ENCODE measurements at regions not wholly inside any gene's neighbourhood (a gene's known extent, or its start where the extent isn't known, plus 50 kb on each side); places are given as distances from the start of the nearest gene placed in this dataset.

- no peaks in the 10 kb centered on the region for H3K79me2 ChIP-seq (ENCODE audit: low read length)
- no peak overlapping the region for H3K4me2 ChIP-seq (ENCODE audit: low read depth, low read length, poor library complexity, severe bottlenecking)
- no peaks in the 10 kb centered on the region for H3K36me3 ChIP-seq (ENCODE audit: insufficient read depth, low read length)
- no peak for DNase-seq
- H3K4me1 ChIP-seq (ENCODE audit: low read length): no peaks in the 10 kb centered on the region
- no peak overlapping the region for H2AFZ ChIP-seq (ENCODE audit: low read length)
- H3K27me3 ChIP-seq (ENCODE audit: low read length): no peaks in the 10 kb centered on the region
- H3K9me2 ChIP-seq (replicated peaks; ENCODE audit: insufficient read depth, low read length): no peaks in the 10 kb centered on the region
- H3K4me3 ChIP-seq (ENCODE audit: low read length): no peak overlapping the region
- no peak overlapping the region for H3K27ac ChIP-seq (ENCODE audit: low read length)
- no peaks in the 10 kb centered on the region for H4K20me1 ChIP-seq (ENCODE audit: insufficient read depth, low read depth, low read length)
- H3K9ac ChIP-seq (ENCODE audit: low read length): no peak overlapping the region
- H3K9me3 ChIP-seq (ENCODE audit: low read length): peaks cover 23% of the 10 kb centered on the region
Measured at GRCh38 chr5:12901696-12902095, 997.5 kb upstream of the CTNND2 start.

GRCh38 chr5:12896086-12896485 is 991.8 kb upstream of the CTNND2 start:
- DNase-seq: no peak
- Histone ChIP-seq H2AFZ (ENCODE audit: low read length) (no peak overlapping the region), H3K9ac (ENCODE audit: low read length) (no peak overlapping the region), H3K27me3 (ENCODE audit: low read length) (no peaks in the 10 kb centered on the region), H3K27ac (ENCODE audit: low read length) (no peak overlapping the region), H3K9me3 (ENCODE audit: low read length) (peaks cover 33% of the 10 kb centered on the region; the same call in 1 of the 2 replicates), H4K20me1 (ENCODE audit: insufficient read depth, low read depth, low read length) (no peaks in the 10 kb centered on the region), H3K4me2 (ENCODE audit: low read depth, low read length, poor library complexity, severe bottlenecking) (no peak overlapping the region), H3K4me1 (ENCODE audit: low read length) (no peaks in the 10 kb centered on the region), H3K4me3 (ENCODE audit: low read length) (no peak overlapping the region), H3K79me2 (ENCODE audit: low read length) (no peaks in the 10 kb centered on the region), H3K36me3 (ENCODE audit: insufficient read depth, low read length) (no peaks in the 10 kb centered on the region), H3K9me2 (replicated peaks; ENCODE audit: insufficient read depth, low read length) (no peaks in the 10 kb centered on the region)

DNA sequence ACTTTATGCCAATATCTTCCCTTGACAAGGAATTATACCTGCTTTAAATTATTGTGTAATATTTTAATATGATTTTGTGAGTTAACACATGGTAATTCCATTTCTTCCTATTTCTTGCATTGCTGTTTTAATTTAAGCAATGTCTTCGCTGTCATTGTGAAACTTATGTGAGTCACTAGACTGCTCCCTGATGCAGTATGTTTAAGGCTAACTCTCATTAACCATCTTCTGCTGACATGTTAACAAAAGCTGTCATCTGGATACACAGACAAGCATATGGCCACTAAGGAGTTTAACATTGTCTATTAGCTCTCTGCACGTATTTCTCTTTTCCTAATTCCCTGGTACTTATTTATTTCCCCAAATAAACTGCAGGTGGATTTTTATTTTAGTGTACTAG is 980.8 kb upstream of the CTNND2 start:
- no peak for DNase-seq
- no peak overlapping the region for H3K4me2 ChIP-seq (ENCODE audit: low read depth, low read length, poor library complexity, severe bottlenecking)
- H3K27ac ChIP-seq (ENCODE audit: low read length): no peak overlapping the region
- H3K4me3 ChIP-seq (ENCODE audit: low read length): no peak overlapping the region
- H3K79me2 ChIP-seq (ENCODE audit: low read length): no peaks in the 10 kb centered on the region
- H2AFZ ChIP-seq (ENCODE audit: low read length): no peak overlapping the region
- no peak overlapping the region for H3K9ac ChIP-seq (ENCODE audit: low read length)
- no peaks in the 10 kb centered on the region for H3K36me3 ChIP-seq (ENCODE audit: insufficient read depth, low read length)
- no peaks in the 10 kb centered on the region for H3K9me2 ChIP-seq (replicated peaks; ENCODE audit: insufficient read depth, low read length)
- no peaks in the 10 kb centered on the region for H3K27me3 ChIP-seq (ENCODE audit: low read length)
- H3K9me3 ChIP-seq (ENCODE audit: low read length): peaks cover 24% of the 10 kb centered on the region
- H4K20me1 ChIP-seq (ENCODE audit: insufficient read depth, low read depth, low read length): no peaks in the 10 kb centered on the region
- no peaks in the 10 kb centered on the region for H3K4me1 ChIP-seq (ENCODE audit: low read length)

DNA sequence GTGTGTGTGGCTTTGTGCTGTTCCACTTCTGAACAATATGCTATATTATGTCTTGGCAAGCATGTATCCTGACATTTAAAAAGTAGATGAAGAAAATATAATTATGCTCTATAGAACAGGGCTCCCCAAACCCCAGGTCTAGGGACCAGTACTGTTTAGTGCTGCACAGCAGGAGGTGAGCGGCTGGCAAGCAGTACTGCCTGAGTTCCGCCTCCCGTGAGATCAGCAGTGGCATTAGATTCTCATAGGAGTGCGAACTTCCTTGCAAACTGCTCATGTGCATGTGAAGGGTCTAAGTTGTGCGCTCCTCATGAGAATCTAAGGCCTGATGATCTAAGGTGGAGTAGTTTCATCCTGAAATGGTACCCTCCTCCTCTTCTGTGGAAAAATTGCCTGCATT is 979.1 kb upstream of the CTNND2 start:
- no peaks in the 10 kb centered on the region for H3K27me3 ChIP-seq (ENCODE audit: low read length)
- no peaks in the 10 kb centered on the region for H3K4me1 ChIP-seq (ENCODE audit: low read length)
- H3K9me2 ChIP-seq (replicated peaks; ENCODE audit: insufficient read depth, low read length): no peaks in the 10 kb centered on the region
- H3K27ac ChIP-seq (ENCODE audit: low read length): no peak overlapping the region
- H3K79me2 ChIP-seq (ENCODE audit: low read length): no peaks in the 10 kb centered on the region
- no peaks in the 10 kb centered on the region for H4K20me1 ChIP-seq (ENCODE audit: insufficient read depth, low read depth, low read length)
- no peak overlapping the region for H3K9ac ChIP-seq (ENCODE audit: low read length)
- DNase-seq: no peak
- peaks cover 18% of the 10 kb centered on the region for H3K9me3 ChIP-seq (ENCODE audit: low read length)
- H2AFZ ChIP-seq (ENCODE audit: low read length): no peak overlapping the region
- H3K4me2 ChIP-seq (ENCODE audit: low read depth, low read length, poor library complexity, severe bottlenecking): no peak overlapping the region
- no peaks in the 10 kb centered on the region for H3K36me3 ChIP-seq (ENCODE audit: insufficient read depth, low read length)
- no peak overlapping the region for H3K4me3 ChIP-seq (ENCODE audit: low read length)

- Histone ChIP-seq H3K27ac (ENCODE audit: low read length) (no peak overlapping the region), H3K9me3 (ENCODE audit: low read length) (peaks cover 26% of the 10 kb centered on the region)
Measured at GRCh38 chr5:12876541-12877298, 972.5 kb upstream of the CTNND2 start.

GRCh38 chr5:12870872-12871539 is 966.8 kb upstream of the CTNND2 start:
- Histone ChIP-seq H3K9ac (ENCODE audit: low read length) (no peak overlapping the region), H3K4me1 (ENCODE audit: low read length) (no peaks in the 10 kb centered on the region), H3K4me2 (ENCODE audit: low read depth, low read length, poor library complexity, severe bottlenecking) (no peak overlapping the region), H3K4me3 (ENCODE audit: low read length) (no peak overlapping the region), H3K9me2 (replicated peaks; ENCODE audit: insufficient read depth, low read length) (no peaks in the 10 kb centered on the region), H3K79me2 (ENCODE audit: low read length) (no peaks in the 10 kb centered on the region), H3K27ac (ENCODE audit: low read length) (no peak overlapping the region), H3K27me3 (ENCODE audit: low read length) (no peaks in the 10 kb centered on the region), H2AFZ (ENCODE audit: low read length) (no peak overlapping the region), H3K9me3 (ENCODE audit: low read length) (peaks cover 34% of the 10 kb centered on the region), H4K20me1 (ENCODE audit: insufficient read depth, low read depth, low read length) (no peaks in the 10 kb centered on the region), H3K36me3 (ENCODE audit: insufficient read depth, low read length) (no peaks in the 10 kb centered on the region)
- no peak for DNase-seq

More at GRCh38 chr5:12876541-12877298, 972.5 kb upstream of the CTNND2 start:
- no peak overlapping the region for H3K9ac ChIP-seq (ENCODE audit: low read length)
- no peaks in the 10 kb centered on the region for H3K9me2 ChIP-seq (replicated peaks; ENCODE audit: insufficient read depth, low read length)
- DNase-seq: no peak
- no peaks in the 10 kb centered on the region for H4K20me1 ChIP-seq (ENCODE audit: insufficient read depth, low read depth, low read length)
- no peaks in the 10 kb centered on the region for H3K79me2 ChIP-seq (ENCODE audit: low read length)
- no peaks in the 10 kb centered on the region for H3K4me1 ChIP-seq (ENCODE audit: low read length)
- H3K4me3 ChIP-seq (ENCODE audit: low read length): no peak overlapping the region
- no peaks in the 10 kb centered on the region for H3K27me3 ChIP-seq (ENCODE audit: low read length)
- no peak overlapping the region for H3K4me2 ChIP-seq (ENCODE audit: low read depth, low read length, poor library complexity, severe bottlenecking)
- no peaks in the 10 kb centered on the region for H3K36me3 ChIP-seq (ENCODE audit: insufficient read depth, low read length)
- no peak overlapping the region for H2AFZ ChIP-seq (ENCODE audit: low read length)

- H3K4me3 ChIP-seq (ENCODE audit: low read length): no peak overlapping the region
- no peaks in the 10 kb centered on the region for H3K9me2 ChIP-seq (replicated peaks; ENCODE audit: insufficient read depth, low read length)
- no peak overlapping the region for H3K27ac ChIP-seq (ENCODE audit: low read length)
- no peak overlapping the region for H3K9ac ChIP-seq (ENCODE audit: low read length)
- no peaks in the 10 kb centered on the region for H3K4me1 ChIP-seq (ENCODE audit: low read length)
- DNase-seq: no peak
- H3K36me3 ChIP-seq (ENCODE audit: insufficient read depth, low read length): no peaks in the 10 kb centered on the region
- no peaks in the 10 kb centered on the region for H4K20me1 ChIP-seq (ENCODE audit: insufficient read depth, low read depth, low read length)
- no peaks in the 10 kb centered on the region for H3K79me2 ChIP-seq (ENCODE audit: low read length)
- H3K4me2 ChIP-seq (ENCODE audit: low read depth, low read length, poor library complexity, severe bottlenecking): no peak overlapping the region
- H3K9me3 ChIP-seq (ENCODE audit: low read length): peaks cover 20% of the 10 kb centered on the region
- H3K27me3 ChIP-seq (ENCODE audit: low read length): no peaks in the 10 kb centered on the region
- no peak overlapping the region for H2AFZ ChIP-seq (ENCODE audit: low read length)
Measured at GRCh38 chr5:12865529-12865928, 961.3 kb upstream of the CTNND2 start.

DNA sequence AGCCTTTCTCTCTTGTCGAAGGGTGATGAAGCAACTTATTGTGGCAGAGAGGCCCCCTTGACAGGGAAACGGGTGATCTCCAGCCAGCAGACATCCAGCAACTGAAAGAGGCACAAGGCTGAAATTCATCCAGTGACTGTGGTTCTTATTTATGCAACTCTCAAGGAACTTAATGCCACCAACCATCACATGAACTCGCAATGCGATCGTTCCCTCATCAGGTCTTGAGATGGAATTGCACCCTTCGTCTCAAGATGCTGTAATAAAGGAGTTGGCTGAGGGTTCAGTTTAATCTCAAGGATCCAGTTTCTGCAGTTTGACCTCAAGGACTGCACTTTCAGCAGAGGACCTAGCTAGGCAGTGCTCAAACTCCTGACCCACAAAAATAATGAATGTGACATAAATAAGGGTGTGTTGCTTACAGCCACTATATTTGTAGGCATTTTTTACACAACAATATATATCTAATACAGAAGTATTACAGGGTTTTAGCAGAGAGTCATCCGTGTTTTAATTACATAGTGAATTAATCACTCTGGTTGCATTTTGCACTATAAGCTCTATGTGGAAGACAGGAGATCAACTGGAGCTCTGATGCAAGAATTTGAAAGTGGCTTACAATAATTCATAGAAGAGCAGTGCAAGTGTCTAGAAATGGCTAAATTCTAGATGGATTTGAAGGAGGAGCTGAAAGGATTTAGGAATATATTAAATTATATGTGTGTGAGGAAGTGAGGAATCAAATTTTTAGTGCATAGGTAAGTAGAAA is 957.8 kb upstream of the CTNND2 start:
- H2AFZ ChIP-seq (ENCODE audit: low read length): no peak overlapping the region
- H3K4me3 ChIP-seq (ENCODE audit: low read length): no peak overlapping the region
- DNase-seq: no peak
- H3K4me1 ChIP-seq (ENCODE audit: low read length): no peaks in the 10 kb centered on the region
- no peak overlapping the region for H3K4me2 ChIP-seq (ENCODE audit: low read depth, low read length, poor library complexity, severe bottlenecking)
- H3K27ac ChIP-seq (ENCODE audit: low read length): no peak overlapping the region
- no peaks in the 10 kb centered on the region for H3K27me3 ChIP-seq (ENCODE audit: low read length)
- H3K36me3 ChIP-seq (ENCODE audit: insufficient read depth, low read length): no peaks in the 10 kb centered on the region
- H3K9me2 ChIP-seq (replicated peaks; ENCODE audit: insufficient read depth, low read length): no peaks in the 10 kb centered on the region
- H3K79me2 ChIP-seq (ENCODE audit: low read length): no peaks in the 10 kb centered on the region
- H3K9me3 ChIP-seq (ENCODE audit: low read length): peaks cover 22% of the 10 kb centered on the region
- H3K9ac ChIP-seq (ENCODE audit: low read length): no peak overlapping the region
- H4K20me1 ChIP-seq (ENCODE audit: insufficient read depth, low read depth, low read length): no peaks in the 10 kb centered on the region

Data from Karpas-422 (cell line).